ENCODE measurements at regions not wholly inside any gene's neighbourhood (a gene's known extent, or its start where the extent isn't known, plus 50 kb on each side); places are given as distances from the start of the nearest gene placed in this dataset.

GRCh38 chr22:34805771-34806170, 260.2 kb upstream of the ISX start:
- H3K36me3 ChIP-seq (ENCODE audit: insufficient read depth, low read length, poor library complexity, severe bottlenecking), result no peaks in the 10 kb centered on the region
- no peak for TF ChIP-seq CTCF (conservative IDR thresholded peaks at IDR 0.05; ENCODE audit: low read depth, low read length)
- no peak for TF ChIP-seq EZH2 (IDR thresholded peaks at IDR 0.05; ENCODE audit: borderline replicate concordance, low read depth, low read length, poor library complexity, severe bottlenecking)
- no peak overlapping the region for H3K27ac ChIP-seq (ENCODE audit: low read depth, low read length, poor library complexity, severe bottlenecking)
- no peaks in the 10 kb centered on the region for H3K9me3 ChIP-seq (ENCODE audit: low read depth, low read length, poor library complexity, severe bottlenecking)
- intact Hi-C loops (cut with micrococcal nuclease; ENCODE audit: unreplicated experiment), result no loop called here
- no peak overlapping the region for H3K4me3 ChIP-seq (ENCODE audit: low read depth, low read length, poor library complexity, severe bottlenecking)
- ChIA-PET POLR2A (ENCODE audit: low non-redundant PET) (no interaction called here), CTCF (no interaction called here)
- no peaks in the 10 kb centered on the region for H3K4me1 ChIP-seq (ENCODE audit: insufficient read depth, low read length, poor library complexity, severe bottlenecking)
- DNase-seq (ENCODE audit: low spot score), result no peak
- H3K27me3 ChIP-seq (replicated peaks; ENCODE audit: insufficient read depth, low read depth, low read length, poor library complexity), result no peaks in the 10 kb centered on the region
- BruUV-seq (replicated peaks), result no TSS peak

- ChIA-PET POLR2A (ENCODE audit: low non-redundant PET) (no interaction called here), CTCF (no interaction called here)
- no TSS peak for BruUV-seq (replicated peaks)
- H3K4me1 ChIP-seq (ENCODE audit: insufficient read depth, low read length, poor library complexity, severe bottlenecking), result no peaks in the 10 kb centered on the region
- H3K4me3 ChIP-seq (ENCODE audit: low read depth, low read length, poor library complexity, severe bottlenecking), result no peak overlapping the region
- H3K36me3 ChIP-seq (ENCODE audit: insufficient read depth, low read length, poor library complexity, severe bottlenecking), result no peaks in the 10 kb centered on the region
- H3K27me3 ChIP-seq (replicated peaks; ENCODE audit: insufficient read depth, low read depth, low read length, poor library complexity), result no peaks in the 10 kb centered on the region
- TF ChIP-seq EZH2 (IDR thresholded peaks at IDR 0.05; ENCODE audit: borderline replicate concordance, low read depth, low read length, poor library complexity, severe bottlenecking), result no peak
- no peak for TF ChIP-seq CTCF (conservative IDR thresholded peaks at IDR 0.05; ENCODE audit: low read depth, low read length)
- intact Hi-C loops (cut with micrococcal nuclease; ENCODE audit: unreplicated experiment), result no loop called here
- H3K27ac ChIP-seq (ENCODE audit: low read depth, low read length, poor library complexity, severe bottlenecking), result no peak overlapping the region
- H3K9me3 ChIP-seq (ENCODE audit: low read depth, low read length, poor library complexity, severe bottlenecking), result no peaks in the 10 kb centered on the region
- DNase-seq (ENCODE audit: low spot score), result no peak
Observed at GRCh38 chr22:34808618-34809017, 257.3 kb upstream of the ISX start.

- POLR2A ChIA-PET (ENCODE audit: low non-redundant PET), result no interaction called here
- CTCF ChIA-PET, result no interaction called here
- TF ChIP-seq CTCF (conservative IDR thresholded peaks at IDR 0.05; ENCODE audit: low read depth, low read length) (no peak), EZH2 (IDR thresholded peaks at IDR 0.05; ENCODE audit: borderline replicate concordance, low read depth, low read length, poor library complexity, severe bottlenecking) (no peak)
Observed at GRCh38 chr22:34812631-34813030, 253.3 kb upstream of the ISX start.

More at GRCh38 chr22:34812631-34813030, 253.3 kb upstream of the ISX start:
- Histone ChIP-seq H3K9me3 (ENCODE audit: low read depth, low read length, poor library complexity, severe bottlenecking) (no peaks in the 10 kb centered on the region), H3K4me3 (ENCODE audit: low read depth, low read length, poor library complexity, severe bottlenecking) (no peak overlapping the region), H3K4me1 (ENCODE audit: insufficient read depth, low read length, poor library complexity, severe bottlenecking) (no peaks in the 10 kb centered on the region), H3K27ac (ENCODE audit: low read depth, low read length, poor library complexity, severe bottlenecking) (no peak overlapping the region), H3K27me3 (replicated peaks; ENCODE audit: insufficient read depth, low read depth, low read length, poor library complexity) (no peaks in the 10 kb centered on the region), H3K36me3 (ENCODE audit: insufficient read depth, low read length, poor library complexity, severe bottlenecking) (no peaks in the 10 kb centered on the region)
- no TSS peak for BruUV-seq (replicated peaks)
- DNase-seq (ENCODE audit: low spot score), result no peak
- intact Hi-C loops (cut with micrococcal nuclease; ENCODE audit: unreplicated experiment), result no loop called here

Data from A673 (cell line).